Epidermal melanocyte (primary cell): ENCODE measurements at regions not wholly inside any gene's neighbourhood (a gene's known extent, or its start where the extent isn't known, plus 50 kb on each side); places are given as distances from the start of the nearest gene placed in this dataset.
"Not testable (repeated sequence)": the region's sequence is repeated elsewhere in the genome, so short reads cannot be mapped to it uniquely, and the experiment has no call there.

Experiments used
- DNase-seq: peaks from one replicate; pipeline ENCODE4 v3.0.0; 2011; ENCODE audit warnings: low spot score; ENCODE audit not compliant: insufficient read length

DNA sequence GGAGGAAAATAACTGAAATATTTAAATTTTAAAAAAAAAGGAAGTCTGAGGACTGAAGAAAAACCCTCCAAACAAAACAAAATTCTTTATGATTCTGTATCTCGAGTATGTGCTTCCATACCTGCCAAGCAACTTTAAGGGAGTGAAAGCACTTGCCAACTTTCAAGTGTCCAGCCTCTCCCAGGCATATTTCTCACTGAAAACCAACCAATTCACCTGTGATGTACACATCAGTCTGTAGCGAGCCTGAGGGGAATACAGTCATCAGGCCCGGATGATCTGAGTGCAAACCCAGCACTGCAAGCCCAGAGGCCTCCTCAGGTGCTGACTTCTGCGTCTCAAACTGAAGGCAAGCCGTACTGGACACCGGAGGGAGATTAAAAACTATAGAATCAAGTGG lies 164.8 kb upstream of the NT5E start:
- DNase-seq, result no peak

DNA sequence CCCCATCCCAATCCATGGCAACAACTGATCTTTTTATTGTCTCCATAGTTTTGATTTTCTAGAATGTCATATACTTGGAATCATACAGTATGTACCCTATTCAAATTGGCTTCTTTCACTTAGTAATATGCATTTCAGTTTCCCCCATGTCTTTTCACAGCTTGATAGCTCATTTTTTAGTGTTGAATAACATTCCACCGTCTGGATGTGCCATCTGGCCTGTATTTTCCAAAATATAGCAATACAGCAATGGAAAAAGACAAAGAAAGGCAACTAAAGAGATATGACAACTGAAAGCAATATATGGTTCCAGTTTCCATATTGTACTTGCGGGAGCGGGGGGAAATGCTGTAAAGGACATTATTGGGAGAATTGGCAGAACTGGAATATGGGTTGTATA lies 166.4 kb upstream of the NT5E start:
- no peak for DNase-seq

DNA sequence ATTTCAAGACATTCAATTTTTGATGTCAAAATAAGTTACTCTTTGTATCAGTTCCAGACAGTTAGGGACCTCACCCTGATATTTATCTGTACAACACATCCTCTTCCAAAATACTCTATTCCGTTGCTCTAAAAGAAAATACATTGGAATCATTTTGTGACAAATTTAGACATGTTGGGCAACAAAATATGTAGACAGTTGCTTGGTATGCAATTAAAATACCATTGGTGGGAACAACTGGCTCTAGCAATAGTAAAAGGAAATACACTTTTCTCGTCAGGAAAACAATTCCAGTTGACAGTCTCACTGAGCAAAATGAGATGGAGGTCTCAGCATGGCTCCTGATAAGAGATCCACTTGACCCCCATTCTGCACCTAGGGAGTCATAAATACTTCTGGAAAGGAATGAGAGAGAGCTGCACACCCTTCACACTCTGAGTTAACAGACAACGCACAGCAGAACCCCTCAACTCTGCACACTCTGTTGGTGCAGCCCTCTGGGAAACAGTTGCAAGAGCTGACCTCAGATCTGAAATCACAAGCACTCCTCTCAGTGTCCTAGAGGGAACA lies 171.3 kb upstream of the NT5E start:
- DNase-seq, result no peak

DNA sequence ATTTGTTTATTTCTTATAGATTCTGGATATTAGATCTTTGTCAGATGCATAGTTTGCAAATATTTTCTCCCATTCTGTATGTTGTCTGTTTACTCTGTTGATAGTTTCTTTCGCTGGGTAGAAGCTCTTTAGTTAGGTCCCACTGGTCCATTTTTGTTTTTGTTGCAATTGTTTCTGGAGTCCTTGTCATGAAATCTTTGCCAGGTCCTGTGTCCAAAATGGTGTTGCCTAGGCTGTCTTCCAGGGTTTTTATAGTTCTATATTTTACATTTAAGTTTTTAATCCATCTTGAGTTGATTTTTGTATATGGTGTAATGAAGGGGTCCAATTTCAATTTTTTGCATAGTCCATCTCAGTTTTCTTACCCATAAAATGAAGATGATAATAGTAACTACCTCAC lies 173.9 kb upstream of the NT5E start:
- DNase-seq, result not testable (repeated sequence)

DNA sequence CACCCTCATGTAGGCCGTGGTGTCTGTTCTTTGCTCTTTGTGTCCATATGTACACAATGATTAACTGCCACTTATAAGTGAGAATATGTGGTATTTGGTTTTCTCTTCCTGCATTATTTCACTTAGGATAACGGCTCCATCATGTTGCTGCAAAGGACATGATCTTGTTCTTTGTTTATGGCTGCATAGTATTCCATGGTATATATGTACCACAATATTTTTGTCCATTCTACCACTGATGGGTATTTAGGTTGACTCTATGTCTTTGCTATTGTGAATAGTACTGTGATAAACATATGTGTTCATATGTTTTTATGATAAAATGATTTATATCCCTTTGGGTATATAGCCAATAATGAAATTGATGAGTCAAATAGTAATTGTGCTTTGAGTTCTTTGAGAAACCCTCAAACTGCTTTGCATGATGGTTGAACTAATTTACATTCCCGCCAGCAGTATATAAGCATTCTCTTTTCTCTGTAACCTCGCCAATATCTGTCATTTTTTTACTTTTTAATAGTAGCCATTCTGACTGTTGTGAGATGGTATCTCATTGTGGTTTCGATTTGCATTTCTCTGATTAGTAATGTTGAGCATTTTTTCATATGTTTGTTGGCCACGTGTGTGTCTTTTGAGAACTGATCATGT lies 174.4 kb upstream of the NT5E start:
- no peak for DNase-seq

DNA sequence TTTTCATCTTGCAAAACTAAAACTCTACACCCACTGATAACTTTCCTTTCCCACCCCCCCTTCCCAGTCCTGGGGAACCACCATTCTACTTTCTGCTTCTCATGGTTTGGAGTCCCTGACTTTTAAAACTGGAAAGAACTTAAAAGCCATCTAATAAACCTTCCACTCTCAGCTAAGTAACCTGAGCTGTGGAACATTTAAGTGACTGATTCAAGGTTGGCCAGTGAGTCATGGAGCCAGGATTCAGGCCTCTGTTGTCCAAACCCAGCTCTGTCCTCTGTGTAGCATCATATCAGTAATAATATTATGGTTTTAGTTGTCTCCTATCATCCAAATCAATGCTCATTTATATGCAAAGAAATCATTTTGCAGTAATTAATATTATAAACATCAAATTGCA lies 176.0 kb upstream of the NT5E start:
- no peak for DNase-seq

DNA sequence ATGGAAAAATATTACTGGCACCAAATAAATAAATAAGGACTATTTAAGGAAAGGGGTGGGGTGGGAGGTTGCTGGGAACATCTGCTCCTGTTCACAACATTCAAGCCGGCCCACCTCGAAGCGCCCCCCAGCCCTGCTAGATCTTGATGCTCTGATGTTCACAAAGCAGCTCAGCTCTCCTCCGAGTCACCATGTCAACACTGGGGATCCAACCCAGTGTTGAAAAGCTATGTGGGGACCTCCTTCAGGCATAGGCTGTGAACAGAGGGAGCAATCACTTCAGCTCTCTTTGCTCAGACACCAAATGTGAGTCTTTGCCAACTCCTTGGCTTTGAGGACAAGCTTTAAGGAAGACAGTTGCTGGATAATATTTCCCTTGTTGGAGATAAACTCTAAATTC lies 176.8 kb upstream of the NT5E start:
- DNase-seq, result no peak

DNA sequence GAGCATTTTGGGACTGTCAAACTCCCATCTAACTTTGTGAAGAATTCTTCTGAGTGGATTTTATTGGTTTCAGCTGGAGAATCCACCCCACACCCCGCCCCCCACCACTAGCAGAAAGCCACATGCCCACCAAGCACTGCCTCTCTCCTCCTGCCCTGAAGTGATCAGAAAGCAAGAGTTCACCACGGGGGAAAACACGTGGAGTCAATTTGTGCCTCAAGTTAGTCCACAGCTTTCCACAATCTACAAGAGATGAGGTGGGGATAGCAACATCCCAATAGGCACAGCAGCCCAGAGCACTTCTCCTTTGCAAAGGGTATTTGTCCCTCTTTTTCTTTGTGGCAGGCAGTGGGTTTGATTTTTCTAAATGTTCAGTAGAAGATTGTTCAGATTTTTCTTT lies 177.3 kb upstream of the NT5E start:
- DNase-seq, result no peak

DNA sequence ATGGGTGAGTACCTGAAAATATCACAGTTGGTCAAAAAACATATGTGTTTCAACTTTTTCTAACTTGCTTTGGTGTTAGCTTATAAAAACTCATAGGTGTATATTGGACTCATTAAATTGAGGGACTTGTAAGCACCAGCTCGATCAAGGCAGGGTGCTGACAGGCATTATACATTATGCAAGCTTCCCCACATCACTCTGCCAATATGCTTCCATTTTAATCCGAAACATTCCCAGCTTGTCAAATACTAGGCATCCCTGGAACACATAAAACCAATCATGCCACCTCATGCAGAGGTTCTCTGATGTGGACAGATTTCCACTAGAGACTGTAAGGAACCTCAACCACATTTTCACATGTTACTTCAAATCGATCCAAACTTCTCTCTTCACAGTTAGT lies 187.3 kb upstream of the NT5E start:
- no peak for DNase-seq

DNA sequence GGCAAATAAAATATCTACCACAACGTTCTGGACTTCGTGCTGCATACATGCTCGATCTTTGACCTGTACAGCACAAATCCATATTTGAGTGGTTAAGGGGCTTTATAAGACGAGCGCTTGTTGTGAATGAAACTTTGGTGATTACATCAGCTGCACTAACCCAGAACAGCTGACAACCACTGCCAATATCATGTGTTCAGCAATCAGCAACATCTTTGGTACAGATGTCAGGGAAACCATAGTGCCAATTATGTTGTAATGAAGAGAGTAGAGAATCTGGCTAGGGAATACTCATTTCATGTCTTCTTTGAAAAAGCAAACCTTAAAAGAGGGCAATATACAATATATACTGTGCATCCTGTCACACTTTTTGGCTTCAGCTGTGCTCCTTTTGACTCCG lies 188.6 kb upstream of the NT5E start:
- no peak for DNase-seq

DNA sequence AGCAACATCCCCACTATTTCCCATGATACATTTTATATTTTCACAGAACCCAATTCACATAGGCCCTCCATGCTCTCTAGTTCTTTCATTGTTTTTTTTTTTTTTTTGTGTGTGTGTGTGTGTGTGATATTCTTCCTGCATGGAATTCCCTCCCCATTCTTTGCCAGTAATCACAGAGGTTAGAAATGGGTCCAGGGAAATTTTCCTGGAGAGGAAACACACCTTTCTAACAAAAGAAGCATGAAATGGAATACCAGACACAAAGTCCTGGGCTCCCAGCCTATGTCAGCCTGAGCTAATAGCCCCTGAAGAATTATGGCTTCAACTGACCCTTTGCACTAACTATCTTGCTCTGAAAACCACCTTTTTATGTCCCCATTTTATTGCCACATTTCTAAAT lies 194.2 kb upstream of the NT5E start:
- no peak for DNase-seq

DNA sequence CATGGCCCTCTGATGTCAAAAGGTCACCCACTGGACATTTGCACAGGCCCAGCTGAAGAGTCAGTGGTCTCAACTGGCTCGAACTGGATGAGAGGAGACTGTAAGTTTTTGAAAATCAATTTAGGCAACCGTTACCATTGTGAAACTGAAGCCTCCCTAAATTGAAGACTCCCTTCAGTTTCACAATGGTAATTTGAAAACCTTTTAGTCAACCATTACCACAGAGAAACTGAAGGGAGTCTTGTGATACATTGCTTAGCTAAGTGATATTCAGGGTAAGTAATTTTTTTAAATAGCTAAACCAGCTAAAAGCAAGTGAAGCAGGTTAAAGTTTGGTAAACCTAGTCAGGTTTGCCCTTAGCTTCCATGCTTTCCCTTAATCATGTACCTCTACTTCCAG lies 197.3 kb upstream of the NT5E start:
- DNase-seq, result no peak

DNA sequence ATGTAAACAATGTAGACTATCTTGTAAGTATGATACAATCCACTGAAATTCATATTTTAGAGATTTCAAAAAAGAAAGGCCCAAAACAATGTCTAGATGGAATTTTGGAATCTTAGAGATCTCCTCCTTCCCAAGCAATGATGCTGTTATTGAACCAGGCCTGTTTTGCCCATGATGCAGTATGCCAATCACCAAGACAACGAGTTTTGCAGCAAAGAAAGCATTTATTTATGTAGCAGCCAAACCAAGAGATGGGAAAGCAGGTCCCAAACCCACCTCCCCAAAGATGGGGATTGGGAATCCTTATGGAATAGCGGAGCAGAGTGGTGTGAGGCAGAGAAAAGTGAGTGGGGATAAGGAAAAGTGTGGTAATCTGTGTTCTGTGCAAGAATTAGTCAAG lies 197.8 kb upstream of the NT5E start:
- no peak for DNase-seq

DNA sequence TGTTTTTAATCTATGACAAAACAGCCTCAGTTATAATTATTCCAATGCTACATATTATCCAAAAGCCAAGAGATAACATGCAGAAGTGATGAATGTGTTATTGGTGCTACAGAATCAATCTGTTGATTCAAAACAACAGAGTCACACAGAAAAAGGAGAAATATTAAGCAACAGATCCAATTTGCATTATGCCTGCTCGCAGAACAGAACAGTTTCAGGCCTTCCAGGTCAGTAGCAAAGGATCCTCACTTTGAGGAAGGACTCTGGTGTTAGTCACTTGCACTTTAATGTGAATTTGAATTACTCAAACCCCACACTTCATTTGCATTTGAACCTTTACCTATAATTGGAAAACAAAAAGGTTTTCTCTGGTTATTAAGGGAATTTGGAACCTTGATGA lies 198.6 kb upstream of the NT5E start:
- DNase-seq, result no peak

DNA sequence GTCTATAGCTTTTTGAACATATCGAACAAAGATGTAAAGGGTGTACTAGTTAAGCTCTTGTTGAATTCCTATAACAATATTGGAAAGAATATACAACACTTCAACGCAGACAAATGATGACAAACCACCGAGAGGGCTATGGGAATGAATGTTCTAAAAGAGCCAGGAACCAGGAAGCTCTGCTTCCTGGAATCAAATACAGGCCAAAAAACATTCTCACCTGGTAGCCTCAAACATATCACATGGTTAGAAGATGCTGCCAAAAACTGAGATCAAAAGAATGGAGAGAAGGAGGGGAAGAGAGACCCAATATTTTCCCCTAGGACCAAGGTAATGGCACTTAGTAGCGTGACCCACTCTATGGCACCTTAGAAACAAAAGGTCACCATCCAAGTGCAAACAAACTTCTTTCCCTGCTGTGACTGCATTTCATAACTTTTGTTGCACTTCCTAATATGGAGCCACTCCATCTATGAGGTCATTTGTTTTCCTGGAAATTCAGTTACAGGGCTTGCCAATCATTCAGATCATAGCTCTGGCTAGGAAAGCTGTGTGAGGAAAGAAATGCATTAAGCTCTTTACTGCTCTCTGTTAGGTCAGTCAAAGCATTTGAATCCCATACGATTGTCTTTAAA lies 199.2 kb upstream of the NT5E start:
- no peak for DNase-seq

DNA sequence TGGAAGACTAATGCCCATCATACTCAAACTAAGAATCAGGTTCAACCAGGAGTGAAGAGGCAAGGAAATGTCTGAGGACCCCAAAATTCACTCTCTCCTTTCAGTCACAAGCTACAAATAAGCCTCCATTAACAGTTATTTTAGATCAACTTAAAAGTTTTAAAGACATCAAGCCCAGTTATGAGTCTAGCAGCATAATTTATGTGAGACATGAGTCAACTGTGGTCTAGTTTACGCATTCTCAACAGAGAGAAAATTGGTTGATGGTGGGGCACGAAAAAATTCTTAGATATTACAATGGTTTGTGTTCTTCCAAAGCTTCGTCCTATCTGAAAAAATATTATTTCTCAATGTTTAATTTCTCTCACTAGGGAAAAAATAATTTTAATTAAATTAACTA lies 204.9 kb upstream of the NT5E start:
- DNase-seq, result no peak

DNA sequence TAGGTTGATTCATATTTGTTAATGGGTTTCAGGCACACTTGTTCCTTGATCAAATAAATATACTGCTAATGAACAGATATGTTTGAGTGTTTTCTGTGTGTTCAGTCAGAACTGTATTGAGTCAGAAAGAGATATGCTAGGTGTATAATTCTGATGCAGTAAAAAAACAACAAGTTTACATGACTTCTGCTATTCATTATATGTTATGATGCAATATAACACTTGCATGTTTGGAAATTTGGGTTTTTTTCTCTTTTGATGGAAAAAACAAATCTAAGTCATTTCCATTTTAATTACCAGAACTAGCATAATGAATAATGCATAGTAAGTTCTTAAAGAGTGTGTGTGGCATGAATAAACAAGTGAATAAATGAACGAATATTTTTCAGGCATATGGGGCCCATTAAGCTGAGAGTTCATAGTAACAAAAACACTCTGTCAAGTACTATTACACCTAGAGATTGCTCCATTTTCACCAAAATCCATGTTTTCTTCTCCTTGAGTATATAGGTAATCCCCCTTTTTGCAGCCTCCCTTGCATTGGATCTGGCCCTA lies 208.3 kb upstream of the NT5E start:
- DNase-seq, result no peak

DNA sequence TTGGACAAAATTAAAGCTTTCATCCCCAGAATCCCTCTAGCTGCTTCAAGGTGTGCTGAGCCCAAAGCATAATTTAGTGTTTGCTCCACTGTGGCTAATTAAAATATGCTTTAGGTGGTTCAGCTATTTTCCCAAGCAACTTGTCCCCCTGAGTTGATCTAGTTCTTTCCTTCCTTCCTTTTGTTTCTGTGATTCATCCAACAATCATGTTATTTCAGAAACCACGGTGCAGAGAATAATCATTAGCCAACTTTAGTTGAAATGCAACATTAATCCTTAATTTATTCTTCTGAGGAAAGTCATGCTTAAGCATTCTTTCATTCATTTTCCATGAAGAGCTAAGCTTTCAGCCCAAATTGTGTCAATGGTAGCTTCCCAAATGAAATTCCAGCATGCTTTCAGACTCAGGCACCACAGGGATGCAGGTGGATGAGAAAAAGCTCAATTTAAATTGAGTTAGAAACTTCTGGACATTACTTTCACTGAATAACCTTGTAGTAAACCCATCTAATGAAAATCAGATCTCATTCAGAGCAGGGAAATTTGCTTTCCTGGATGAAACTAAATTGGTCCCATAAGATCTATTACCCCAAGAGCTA lies 209.0 kb upstream of the NT5E start:
- DNase-seq, result no peak

DNA sequence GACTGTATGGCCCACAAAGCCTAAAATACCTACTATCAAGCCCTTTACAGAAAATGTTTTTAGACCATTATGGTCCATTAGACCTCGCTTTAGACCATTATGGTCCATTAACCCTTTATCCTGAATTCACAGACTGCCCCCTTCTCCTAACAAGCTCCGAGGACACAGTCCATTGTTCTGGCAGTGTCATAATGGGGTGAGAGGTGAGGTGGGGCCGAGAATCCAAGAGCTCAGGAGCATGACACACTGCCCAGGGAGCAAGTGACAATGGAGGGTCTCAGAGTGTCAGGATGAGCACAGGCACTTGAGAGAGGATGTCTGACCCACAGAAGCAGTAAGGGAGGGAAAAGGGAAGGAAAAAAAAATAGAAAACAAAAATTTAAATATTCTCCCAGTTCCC lies 212.4 kb upstream of the NT5E start:
- DNase-seq, result no peak

DNA sequence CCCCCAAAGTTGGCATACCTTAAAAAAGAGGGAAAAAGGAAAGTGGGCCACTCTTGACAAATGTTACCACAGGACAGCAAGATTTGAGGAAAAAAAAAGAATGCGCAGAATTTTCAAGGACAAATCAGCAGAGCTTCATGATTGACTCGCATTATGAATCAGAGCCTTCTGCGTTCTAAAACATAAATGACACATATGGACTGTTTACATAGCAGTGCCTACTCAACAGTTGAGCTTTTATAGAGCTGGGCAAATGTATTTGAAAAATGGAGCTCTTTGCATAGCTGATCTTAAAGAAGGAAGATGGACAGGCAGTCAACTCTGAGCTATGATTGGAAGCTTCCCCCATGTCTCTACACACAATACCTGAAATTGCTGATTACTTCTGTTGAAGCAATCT lies 213.2 kb upstream of the NT5E start:
- no peak for DNase-seq

DNA sequence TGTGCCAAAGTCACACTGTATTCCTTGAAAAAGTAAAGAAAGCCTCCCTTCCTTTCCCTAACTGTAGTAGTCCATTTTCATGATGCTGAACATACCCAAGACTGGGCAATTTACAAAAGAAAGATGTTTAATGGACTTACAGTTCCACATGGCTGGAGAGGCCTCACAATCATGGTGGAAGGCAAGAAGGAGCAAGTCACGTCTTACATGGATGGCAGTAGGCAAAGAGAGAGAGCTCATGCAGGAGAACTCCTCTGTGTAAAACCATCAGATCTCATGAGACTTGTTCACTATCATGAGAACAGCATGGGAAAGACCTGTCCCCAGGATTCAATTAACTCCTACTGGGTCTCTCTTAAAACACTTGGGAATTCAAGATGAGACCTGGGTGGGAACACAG lies 222.5 kb upstream of the NT5E start:
- not testable (repeated sequence) for DNase-seq

DNA sequence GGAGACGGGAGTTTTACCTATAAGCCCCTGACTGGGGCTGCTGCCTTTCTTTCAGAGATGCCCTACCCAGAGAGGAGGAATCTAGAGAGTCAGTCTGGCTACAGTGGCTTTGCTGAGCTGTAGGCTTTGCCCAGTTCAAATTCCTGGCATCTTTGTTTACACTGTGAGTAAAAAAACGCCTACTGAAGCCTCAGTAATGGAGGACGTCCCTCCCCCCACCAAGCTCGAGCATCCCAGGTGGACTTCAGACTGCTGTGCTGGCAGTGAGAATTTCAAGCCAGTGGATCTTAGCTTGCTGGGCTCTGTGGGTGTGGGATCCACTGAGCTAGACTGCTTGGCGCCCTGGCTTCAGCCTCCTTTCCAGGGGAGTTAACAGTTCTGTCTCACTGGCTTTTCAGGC lies 237.1 kb upstream of the NT5E start:
- not testable (repeated sequence) for DNase-seq

DNA sequence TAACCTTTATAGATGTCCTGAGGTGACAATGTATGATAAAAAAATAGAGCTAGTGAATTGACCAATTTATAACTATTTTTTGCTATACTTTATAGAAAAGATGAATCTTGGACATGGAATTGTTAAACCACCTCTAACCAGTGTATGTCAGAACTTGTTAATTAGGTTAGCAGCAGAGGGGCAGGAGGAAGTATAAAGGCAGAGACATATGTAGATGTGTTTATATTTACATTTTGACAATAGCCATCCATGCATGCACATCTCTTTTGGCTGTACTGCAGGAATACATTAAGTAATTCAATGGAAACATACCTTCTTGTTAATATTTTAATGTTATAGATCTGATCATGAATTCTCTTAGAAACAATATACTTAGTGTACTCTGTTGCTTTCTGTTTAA lies 254.6 kb upstream of the NT5E start:
- DNase-seq, result no peak
